ENCODE measurements at regions not wholly inside any gene's neighbourhood (a gene's known extent, or its start where the extent isn't known, plus 50 kb on each side); places are given as distances from the start of the nearest gene placed in this dataset.

DNA sequence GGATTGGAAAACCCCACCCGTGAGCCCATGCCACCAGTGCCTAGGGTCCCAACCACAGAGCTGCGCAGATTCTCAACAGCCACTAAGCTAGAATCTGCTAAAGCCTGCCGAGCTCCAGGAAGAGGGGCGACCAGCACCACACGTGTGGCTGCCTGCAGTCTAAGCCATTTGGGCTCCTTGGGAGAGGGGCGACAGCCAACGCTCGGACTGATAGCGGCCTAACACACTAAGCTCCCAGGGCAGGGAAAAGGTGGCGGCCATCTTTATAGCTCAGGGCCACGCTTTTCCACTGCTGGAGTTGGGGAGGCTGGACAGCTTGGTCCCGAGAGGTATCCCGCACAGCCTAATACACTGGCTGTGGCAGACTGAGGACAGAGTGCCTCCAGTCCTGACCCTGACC is 631.8 kb downstream of the CETN3 start:
- intact Hi-C loops (cut with micrococcal nuclease), result no loop called here
- Histone ChIP-seq H3K9ac (ENCODE audit: low read length) (no peak overlapping the region), H3F3A (ENCODE audit: low read length, unreplicated experiment) (no peaks in the 10 kb centered on the region), H3K9me2 (replicated peaks; ENCODE audit: low read length) (no peaks in the 10 kb centered on the region), H3K4me3 (ENCODE audit: low read length) (no peak overlapping the region), H3K36me3 (ENCODE audit: low read depth, low read length) (no peaks in the 10 kb centered on the region), H4K20me1 (ENCODE audit: low read length) (no peaks in the 10 kb centered on the region), H3K27ac (ENCODE audit: low read length) (no peak overlapping the region), H3K79me2 (ENCODE audit: low read length) (no peaks in the 10 kb centered on the region), H3K4me2 (ENCODE audit: low read length) (no peak overlapping the region), H3K4me1 (ENCODE audit: insufficient read depth, low read length) (no peaks in the 10 kb centered on the region), H3K27me3 (ENCODE audit: low read length) (no peaks in the 10 kb centered on the region), H3K9me3 (ENCODE audit: low read length) (peaks cover 12% of the 10 kb centered on the region; the same call in 1 of the 2 replicates), H2AFZ (ENCODE audit: low read length) (no peak overlapping the region)
- TF ChIP-seq CTCF (conservative IDR thresholded peaks at IDR 0.05; ENCODE audit: low read depth, low read length), result no peak
- no peak for TF ChIP-seq EZH2phosphoT487 (IDR thresholded peaks at IDR 0.05; ENCODE audit: borderline replicate concordance, low read length)
- TF ChIP-seq EZH2 (IDR thresholded peaks at IDR 0.05; ENCODE audit: low read length, unreplicated experiment), result no peak
- CTCF ChIA-PET, result no interaction called here
- BruUV-seq (replicated peaks), result no TSS peak
- ATAC-seq, result no peak
- POLR2A ChIA-PET (ENCODE audit: unreplicated experiment), result no interaction called here
- DNase-seq, result no peak

DNA sequence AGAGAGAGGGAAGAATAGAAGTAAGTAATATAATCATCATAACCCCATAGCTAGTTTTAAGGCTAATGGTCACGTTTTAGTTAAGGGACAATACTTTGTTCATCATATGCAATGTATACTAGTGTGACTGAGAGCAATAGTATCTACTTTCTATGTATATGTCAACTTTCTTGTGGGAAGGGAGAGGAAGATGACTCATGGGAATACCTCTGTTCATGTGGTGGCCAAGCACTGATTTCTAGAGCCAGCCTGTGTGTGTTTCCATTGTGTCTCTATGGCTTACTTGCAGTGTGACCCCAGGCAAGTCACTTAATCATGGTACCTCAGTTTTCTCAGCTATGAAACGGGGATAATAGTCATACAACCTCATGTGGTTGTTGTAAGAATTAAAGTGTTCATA is 639.6 kb downstream of the CETN3 start:
- no peak for TF ChIP-seq EZH2phosphoT487 (IDR thresholded peaks at IDR 0.05; ENCODE audit: borderline replicate concordance, low read length)
- no peak for TF ChIP-seq EZH2 (IDR thresholded peaks at IDR 0.05; ENCODE audit: low read length, unreplicated experiment)
- no peak for TF ChIP-seq CTCF (conservative IDR thresholded peaks at IDR 0.05; ENCODE audit: low read depth, low read length)
- intact Hi-C loops (cut with micrococcal nuclease), result no loop called here
- H3K4me1 ChIP-seq (ENCODE audit: insufficient read depth, low read length), result peaks cover 7% of the 10 kb centered on the region; the same call in 1 of the 2 replicates
- no peaks in the 10 kb centered on the region for H3K9me2 ChIP-seq (replicated peaks; ENCODE audit: low read length)
- no peak overlapping the region for H3K4me3 ChIP-seq (ENCODE audit: low read length)
- ChIA-PET POLR2A (ENCODE audit: unreplicated experiment) (no interaction called here), CTCF (no interaction called here)
- no TSS peak for BruUV-seq (replicated peaks)
- no peaks in the 10 kb centered on the region for H3K9me3 ChIP-seq (ENCODE audit: low read length)
- no peak overlapping the region for H3K27ac ChIP-seq (ENCODE audit: low read length)
- no peak overlapping the region for H3K9ac ChIP-seq (ENCODE audit: low read length)
- peak; percentile 100 for ATAC-seq
- H3K27me3 ChIP-seq (ENCODE audit: low read length), result no peaks in the 10 kb centered on the region
- no peaks in the 10 kb centered on the region for H3K79me2 ChIP-seq (ENCODE audit: low read length)
- H4K20me1 ChIP-seq (ENCODE audit: low read length), result no peaks in the 10 kb centered on the region
- H3K4me2 ChIP-seq (ENCODE audit: low read length), result no peak overlapping the region
- H3K36me3 ChIP-seq (ENCODE audit: low read depth, low read length), result no peaks in the 10 kb centered on the region
- peak; percentile 80 for DNase-seq
- H3F3A ChIP-seq (ENCODE audit: low read length, unreplicated experiment), result no peaks in the 10 kb centered on the region
- H2AFZ ChIP-seq (ENCODE audit: low read length), result no peak overlapping the region

DNA sequence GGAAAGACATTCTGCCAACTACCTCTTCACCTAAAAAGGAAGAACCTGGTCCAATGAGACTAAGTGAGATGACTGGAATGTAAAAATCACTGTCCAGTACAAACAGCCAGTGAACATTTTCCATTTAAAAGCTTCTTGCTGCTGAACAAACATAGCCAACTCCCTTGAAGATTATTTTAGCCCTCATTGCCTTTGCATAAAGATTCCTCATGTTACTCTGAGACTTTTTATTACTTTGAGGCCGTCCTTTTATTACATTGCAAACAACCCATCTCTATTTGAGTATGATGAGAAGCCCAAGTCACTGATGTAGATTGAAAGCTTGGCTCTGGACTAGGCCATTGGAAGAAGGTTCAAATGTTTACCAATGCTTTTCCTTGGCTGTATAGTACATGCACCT is 649.8 kb downstream of the CETN3 start:
- DNase-seq, result peak; percentile 33
- TF ChIP-seq CTCF (conservative IDR thresholded peaks at IDR 0.05; ENCODE audit: low read depth, low read length) (no peak), EZH2phosphoT487 (IDR thresholded peaks at IDR 0.05; ENCODE audit: borderline replicate concordance, low read length) (no peak), EZH2 (IDR thresholded peaks at IDR 0.05; ENCODE audit: low read length, unreplicated experiment) (no peak)
- no peak overlapping the region for H3K4me2 ChIP-seq (ENCODE audit: low read length)
- no peak overlapping the region for H3K27ac ChIP-seq (ENCODE audit: low read length)
- no peaks in the 10 kb centered on the region for H3K9me3 ChIP-seq (ENCODE audit: low read length)
- no peaks in the 10 kb centered on the region for H3F3A ChIP-seq (ENCODE audit: low read length, unreplicated experiment)
- H3K27me3 ChIP-seq (ENCODE audit: low read length), result no peaks in the 10 kb centered on the region
- BruUV-seq (replicated peaks), result no TSS peak
- H3K9ac ChIP-seq (ENCODE audit: low read length), result no peak overlapping the region
- H3K4me3 ChIP-seq (ENCODE audit: low read length), result no peak overlapping the region
- no peaks in the 10 kb centered on the region for H4K20me1 ChIP-seq (ENCODE audit: low read length)
- intact Hi-C loops (cut with micrococcal nuclease), result no loop called here
- peaks cover 8% of the 10 kb centered on the region for H3K4me1 ChIP-seq (ENCODE audit: insufficient read depth, low read length)
- H3K36me3 ChIP-seq (ENCODE audit: low read depth, low read length), result no peaks in the 10 kb centered on the region
- no peaks in the 10 kb centered on the region for H3K79me2 ChIP-seq (ENCODE audit: low read length)
- no peak overlapping the region for H2AFZ ChIP-seq (ENCODE audit: low read length)
- peak; percentile 54 for ATAC-seq
- ChIA-PET POLR2A (ENCODE audit: unreplicated experiment) (no interaction called here), CTCF (no interaction called here)
- no peaks in the 10 kb centered on the region for H3K9me2 ChIP-seq (replicated peaks; ENCODE audit: low read length)

All from PC-3 (cell line).